ENCODE measurements at regions not wholly inside any gene's neighbourhood (a gene's known extent, or its start where the extent isn't known, plus 50 kb on each side); places are given as distances from the start of the nearest gene placed in this dataset.

- TF ChIP-seq CTCF (conservative IDR thresholded peaks at IDR 0.05) (no peak), EZH2 (IDR thresholded peaks at IDR 0.05; ENCODE audit: low read depth) (no peak)
Observed at GRCh38 chr1:25011275-25011674, 81.2 kb upstream of the RUNX3 start.

Measured in PC-9 (cell line).